ENCODE measurements at regions not wholly inside any gene's neighbourhood (a gene's known extent, or its start where the extent isn't known, plus 50 kb on each side); places are given as distances from the start of the nearest gene placed in this dataset.
A peak's percentile ranks its signal among the peaks of the same experiment; 100 is the strongest.

DNA sequence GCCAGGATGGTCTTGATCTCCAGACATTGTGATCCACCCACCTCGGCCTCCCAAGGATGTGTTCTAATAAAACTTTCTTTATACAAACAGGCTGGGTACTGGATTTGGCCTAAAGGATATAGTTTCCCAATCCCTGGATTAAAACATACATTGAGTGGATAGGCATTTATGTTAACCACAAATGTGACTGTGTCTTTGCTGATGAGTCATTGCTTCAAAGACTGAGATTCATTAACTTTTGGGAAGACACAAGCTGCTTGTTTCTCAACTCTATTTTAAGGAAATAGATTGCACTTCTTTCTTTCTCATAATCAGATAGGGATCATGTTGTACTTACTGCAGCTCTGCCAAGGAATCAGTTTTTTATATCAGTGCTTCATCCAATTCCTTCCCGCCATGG, 131.3 kb upstream of the AGA start:
- no peak overlapping the region for H4K8ac ChIP-seq (ENCODE audit: low read length)
- no peak overlapping the region for H3K4ac ChIP-seq (ENCODE audit: low read depth in 1 of 2, low read length in 2 of 2)
- DNase-seq = peak; percentile 91
- no peak overlapping the region for H3K4me2 ChIP-seq (ENCODE audit: low read length, poor library complexity, severe bottlenecking)
- peak overlapping the region; percentile 83 for H3K27ac ChIP-seq (ENCODE audit: low read length, poor library complexity, severe bottlenecking)
- H3K9me3 ChIP-seq (ENCODE audit: control insufficient read depth, low read length) = no peaks in the 10 kb centered on the region
- no peak overlapping the region for H3K4me3 ChIP-seq (ENCODE audit: insufficient read depth in 1 of 2, low read depth in 1 of 2, low read length in 2 of 2)
- H3K36me3 ChIP-seq (ENCODE audit: control insufficient read depth in 1 of 2, insufficient read depth in 2 of 2, low read depth in 1 of 2, low read length in 2 of 2) = no peaks in the 10 kb centered on the region
- no peak overlapping the region for H2BK12ac ChIP-seq (ENCODE audit: low read length in 2 of 2)
- no CpG with 5 or more reads among the region's 2 CpGs for WGBS
- no peaks in the 10 kb centered on the region for H3K4me1 ChIP-seq (ENCODE audit: control insufficient read depth, insufficient read depth, low read depth, low read length)
- H3K23ac ChIP-seq (ENCODE audit: low read length in 2 of 2) = no peak overlapping the region
- H3K18ac ChIP-seq (ENCODE audit: low read depth in 1 of 2, low read length in 2 of 2) = no peak overlapping the region
- H3K9ac ChIP-seq (ENCODE audit: low read length) = no peak overlapping the region
- H2AK5ac ChIP-seq (ENCODE audit: low read length, severe bottlenecking) = no peak overlapping the region
- H3K14ac ChIP-seq (ENCODE audit: low read length in 2 of 2) = no peak overlapping the region
- H2AFZ ChIP-seq (ENCODE audit: low read depth, low read length) = no peak overlapping the region
- no peak overlapping the region for H2BK120ac ChIP-seq (ENCODE audit: low read depth, low read length)
- no peak overlapping the region for H2BK15ac ChIP-seq (ENCODE audit: low read depth, poor library complexity, severe bottlenecking)
- H4K91ac ChIP-seq (ENCODE audit: low read length) = no peak overlapping the region
- H3K27me3 ChIP-seq (ENCODE audit: control insufficient read depth in 1 of 2, insufficient read depth in 1 of 2, low read length in 2 of 2) = no peaks in the 10 kb centered on the region
- H2BK5ac ChIP-seq (ENCODE audit: low read depth, low read length, poor library complexity, severe bottlenecking) = no peak overlapping the region
- no peaks in the 10 kb centered on the region for H3K79me1 ChIP-seq (replicated peaks; ENCODE audit: low read length, poor library complexity, severe bottlenecking)

GRCh38 chr4:177574446-177574845, 132.2 kb upstream of the AGA start:
- H3K27me3 ChIP-seq (ENCODE audit: control insufficient read depth in 1 of 2, insufficient read depth in 1 of 2, low read length in 2 of 2) = no peaks in the 10 kb centered on the region
- H2BK15ac ChIP-seq (ENCODE audit: low read depth, poor library complexity, severe bottlenecking) = no peak overlapping the region
- H2BK12ac ChIP-seq (ENCODE audit: low read length in 2 of 2) = peak overlapping the region in 1 of 2 experiments; percentile 71
- H3K4ac ChIP-seq (ENCODE audit: low read depth in 1 of 2, low read length in 2 of 2) = no peak overlapping the region
- H3K18ac ChIP-seq (ENCODE audit: low read depth in 1 of 2, low read length in 2 of 2) = no peak overlapping the region
- H3K23ac ChIP-seq (ENCODE audit: low read length in 2 of 2) = no peak overlapping the region
- DNase-seq = peak; percentile 50
- H3K9me3 ChIP-seq (ENCODE audit: control insufficient read depth, low read length) = no peaks in the 10 kb centered on the region
- H3K9ac ChIP-seq (ENCODE audit: low read length) = no peak overlapping the region
- peak overlapping the region; percentile 76 for H2AFZ ChIP-seq (ENCODE audit: low read depth, low read length)
- H2BK5ac ChIP-seq (ENCODE audit: low read depth, low read length, poor library complexity, severe bottlenecking) = no peak overlapping the region
- H3K4me1 ChIP-seq (ENCODE audit: control insufficient read depth, insufficient read depth, low read depth, low read length) = no peaks in the 10 kb centered on the region
- no peak overlapping the region for H3K4me3 ChIP-seq (ENCODE audit: insufficient read depth in 1 of 2, low read depth in 1 of 2, low read length in 2 of 2)
- H3K36me3 ChIP-seq (ENCODE audit: control insufficient read depth in 1 of 2, insufficient read depth in 2 of 2, low read depth in 1 of 2, low read length in 2 of 2) = no peaks in the 10 kb centered on the region
- H3K14ac ChIP-seq (ENCODE audit: low read length in 2 of 2) = peak overlapping the region in 1 of 2 experiments; percentile 55
- no peak overlapping the region for H4K91ac ChIP-seq (ENCODE audit: low read length)
- H3K79me1 ChIP-seq (replicated peaks; ENCODE audit: low read length, poor library complexity, severe bottlenecking) = no peaks in the 10 kb centered on the region
- no peak overlapping the region for H3K4me2 ChIP-seq (ENCODE audit: low read length, poor library complexity, severe bottlenecking)
- no peak overlapping the region for H2AK5ac ChIP-seq (ENCODE audit: low read length, severe bottlenecking)
- H2BK120ac ChIP-seq (ENCODE audit: low read depth, low read length) = no peak overlapping the region
- 39% methylated on average over 6 of the region's 8 CpGs for WGBS
- H3K27ac ChIP-seq (ENCODE audit: low read length, poor library complexity, severe bottlenecking) = peak overlapping the region; percentile 40
- no peak overlapping the region for H4K8ac ChIP-seq (ENCODE audit: low read length)

DNA sequence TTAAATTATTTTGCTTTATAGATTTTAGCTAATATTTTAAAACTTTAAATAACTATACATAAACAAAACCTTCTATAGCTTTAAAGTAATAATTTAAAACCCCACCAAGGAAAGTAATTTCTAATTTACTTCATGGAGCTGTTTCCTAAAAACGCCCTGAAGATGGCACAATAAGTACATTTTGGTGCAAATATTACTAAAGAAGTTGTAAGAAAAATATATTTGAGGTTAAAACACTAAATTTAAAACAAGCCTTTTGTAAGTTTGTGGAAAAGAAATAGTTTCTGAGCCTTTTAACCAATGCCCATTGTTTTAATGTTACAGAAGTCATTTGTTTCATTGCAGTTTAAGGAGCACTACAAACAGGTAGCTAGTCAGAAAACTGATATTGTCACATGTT, 137.4 kb upstream of the AGA start:
- Histone ChIP-seq H3K9ac (ENCODE audit: low read length) (no peak overlapping the region), H3K79me1 (replicated peaks; ENCODE audit: low read length, poor library complexity, severe bottlenecking) (no peaks in the 10 kb centered on the region), H2BK120ac (ENCODE audit: low read depth, low read length) (no peak overlapping the region), H3K4me1 (ENCODE audit: control insufficient read depth, insufficient read depth, low read depth, low read length) (no peaks in the 10 kb centered on the region), H3K4me2 (ENCODE audit: low read length, poor library complexity, severe bottlenecking) (no peak overlapping the region), H3K36me3 (ENCODE audit: control insufficient read depth in 1 of 2, insufficient read depth in 2 of 2, low read depth in 1 of 2, low read length in 2 of 2) (no peaks in the 10 kb centered on the region), H3K4me3 (ENCODE audit: insufficient read depth in 1 of 2, low read depth in 1 of 2, low read length in 2 of 2) (no peak overlapping the region), H2BK15ac (ENCODE audit: low read depth, poor library complexity, severe bottlenecking) (no peak overlapping the region), H2AK5ac (ENCODE audit: low read length, severe bottlenecking) (no peak overlapping the region), H2BK12ac (ENCODE audit: low read length in 2 of 2) (no peak overlapping the region), H2BK5ac (ENCODE audit: low read depth, low read length, poor library complexity, severe bottlenecking) (no peak overlapping the region), H3K4ac (ENCODE audit: low read depth in 1 of 2, low read length in 2 of 2) (no peak overlapping the region), H2AFZ (ENCODE audit: low read depth, low read length) (no peak overlapping the region), H3K14ac (ENCODE audit: low read length in 2 of 2) (no peak overlapping the region), H3K27me3 (ENCODE audit: control insufficient read depth in 1 of 2, insufficient read depth in 1 of 2, low read length in 2 of 2) (no peaks in the 10 kb centered on the region), H3K9me3 (ENCODE audit: control insufficient read depth, low read length) (no peaks in the 10 kb centered on the region), H3K18ac (ENCODE audit: low read depth in 1 of 2, low read length in 2 of 2) (no peak overlapping the region), H3K27ac (ENCODE audit: low read length, poor library complexity, severe bottlenecking) (no peak overlapping the region), H4K8ac (ENCODE audit: low read length) (no peak overlapping the region), H4K91ac (ENCODE audit: low read length) (no peak overlapping the region), H3K23ac (ENCODE audit: low read length in 2 of 2) (no peak overlapping the region)
- DNase-seq = no peak
- WGBS = no CpG with 5 or more reads among the region's 1 CpG

DNA sequence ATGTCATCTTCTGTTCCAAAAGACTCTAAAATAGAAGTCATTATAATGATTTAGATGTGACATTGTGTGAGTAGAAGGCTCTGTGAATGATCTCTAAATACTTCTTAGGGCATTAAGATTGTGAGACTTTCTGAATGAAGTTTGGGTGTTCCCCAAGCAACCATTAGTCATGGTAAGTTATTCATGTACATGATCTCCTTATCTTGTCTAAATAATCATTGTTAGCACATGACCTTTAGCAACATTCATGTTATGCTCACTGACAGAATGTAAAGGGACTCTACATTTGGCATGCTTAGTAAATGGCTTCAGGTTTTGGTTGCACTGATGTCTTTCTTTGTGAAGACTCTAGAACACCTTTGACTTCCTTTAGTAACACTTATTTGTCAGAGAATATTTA, 140.8 kb upstream of the AGA start:
- Histone ChIP-seq H3K79me1 (replicated peaks; ENCODE audit: low read length, poor library complexity, severe bottlenecking) (no peaks in the 10 kb centered on the region), H2BK15ac (ENCODE audit: low read depth, poor library complexity, severe bottlenecking) (no peak overlapping the region), H3K27ac (ENCODE audit: low read length, poor library complexity, severe bottlenecking) (no peak overlapping the region), H3K14ac (ENCODE audit: low read length in 2 of 2) (no peak overlapping the region), H4K91ac (ENCODE audit: low read length) (no peak overlapping the region), H4K8ac (ENCODE audit: low read length) (no peak overlapping the region), H3K9ac (ENCODE audit: low read length) (no peak overlapping the region), H3K4me2 (ENCODE audit: low read length, poor library complexity, severe bottlenecking) (no peak overlapping the region), H3K27me3 (ENCODE audit: control insufficient read depth in 1 of 2, insufficient read depth in 1 of 2, low read length in 2 of 2) (no peaks in the 10 kb centered on the region), H2AK5ac (ENCODE audit: low read length, severe bottlenecking) (no peak overlapping the region), H2AFZ (ENCODE audit: low read depth, low read length) (no peak overlapping the region), H3K9me3 (ENCODE audit: control insufficient read depth, low read length) (no peaks in the 10 kb centered on the region), H3K4ac (ENCODE audit: low read depth in 1 of 2, low read length in 2 of 2) (no peak overlapping the region), H3K18ac (ENCODE audit: low read depth in 1 of 2, low read length in 2 of 2) (no peak overlapping the region), H3K4me1 (ENCODE audit: control insufficient read depth, insufficient read depth, low read depth, low read length) (no peaks in the 10 kb centered on the region), H2BK5ac (ENCODE audit: low read depth, low read length, poor library complexity, severe bottlenecking) (no peak overlapping the region), H2BK120ac (ENCODE audit: low read depth, low read length) (no peak overlapping the region), H3K4me3 (ENCODE audit: insufficient read depth in 1 of 2, low read depth in 1 of 2, low read length in 2 of 2) (no peak overlapping the region), H3K23ac (ENCODE audit: low read length in 2 of 2) (no peak overlapping the region), H2BK12ac (ENCODE audit: low read length in 2 of 2) (no peak overlapping the region), H3K36me3 (ENCODE audit: control insufficient read depth in 1 of 2, insufficient read depth in 2 of 2, low read depth in 1 of 2, low read length in 2 of 2) (no peaks in the 10 kb centered on the region)
- DNase-seq = no peak

All from mesenchymal stem cell (in vitro differentiated cells and primary cell).